ENCODE measurements at regions not wholly inside any gene's neighbourhood (a gene's known extent, or its start where the extent isn't known, plus 50 kb on each side); places are given as distances from the start of the nearest gene placed in this dataset.

- DNase-seq = no peak
These were observed 230.2 kb upstream of the ARRDC4 start for GRCh38 chr15:97730315-97730714.

- no peak for DNase-seq
These were observed 228.6 kb upstream of the ARRDC4 start for GRCh38 chr15:97731859-97732258.

GRCh38 chr15:97733373-97733772 lies 227.1 kb upstream of the ARRDC4 start:
- no peak for DNase-seq

GRCh38 chr15:97736748-97737147 lies 223.8 kb upstream of the ARRDC4 start:
- no peak for DNase-seq

- peak; percentile 56 for DNase-seq
These were observed 214.9 kb upstream of the ARRDC4 start for GRCh38 chr15:97745481-97746071.

- DNase-seq = no peak
These were observed 213.2 kb upstream of the ARRDC4 start for GRCh38 chr15:97747342-97747741.

GRCh38 chr15:97748576-97748975 lies 211.9 kb upstream of the ARRDC4 start:
- no peak for DNase-seq

- no peak for DNase-seq
These were observed 210.4 kb upstream of the ARRDC4 start for GRCh38 chr15:97750060-97750459.

GRCh38 chr15:97755726-97756125 lies 204.8 kb upstream of the ARRDC4 start:
- DNase-seq = no peak

- no peak for DNase-seq
These were observed 201.1 kb upstream of the ARRDC4 start for GRCh38 chr15:97759363-97759762.

- DNase-seq = no peak
These were observed 199.4 kb upstream of the ARRDC4 start for GRCh38 chr15:97761110-97761509.

GRCh38 chr15:97783240-97783639 lies 177.3 kb upstream of the ARRDC4 start:
- DNase-seq = no peak

GRCh38 chr15:97786741-97787140 lies 173.8 kb upstream of the ARRDC4 start:
- DNase-seq = no peak

- DNase-seq = no peak
These were observed 170.3 kb upstream of the ARRDC4 start for GRCh38 chr15:97790180-97790579.

GRCh38 chr15:97791824-97792792 lies 168.4 kb upstream of the ARRDC4 start:
- DNase-seq = no peak

GRCh38 chr15:97804950-97805349 lies 155.6 kb upstream of the ARRDC4 start:
- no peak for DNase-seq

GRCh38 chr15:97806766-97807165 lies 153.7 kb upstream of the ARRDC4 start:
- DNase-seq = no peak

GRCh38 chr15:97815835-97816234 lies 144.7 kb upstream of the ARRDC4 start:
- DNase-seq = no peak

- no peak for DNase-seq
These were observed 143.1 kb upstream of the ARRDC4 start for GRCh38 chr15:97817276-97817890.

GRCh38 chr15:97836003-97836402 lies 124.5 kb upstream of the ARRDC4 start:
- no peak for DNase-seq

GRCh38 chr15:97837896-97838295 lies 122.6 kb upstream of the ARRDC4 start:
- no peak for DNase-seq

GRCh38 chr15:97838606-97839210 lies 121.8 kb upstream of the ARRDC4 start:
- DNase-seq = no peak

- DNase-seq = no peak
These were observed 120.0 kb upstream of the ARRDC4 start for GRCh38 chr15:97840501-97840900.
